GM21717 (cell line): ENCODE measurements at regions not wholly inside any gene's neighbourhood (a gene's known extent, or its start where the extent isn't known, plus 50 kb on each side); places are given as distances from the start of the nearest gene placed in this dataset.
"Not testable (repeated sequence)": the region's sequence is repeated elsewhere in the genome, so short reads cannot be mapped to it uniquely, and the experiment has no call there.

Experiments
- ATAC-seq: cut with Tn5 transposase; IDR thresholded peaks from one replicate; pipeline ENCODE4 v1.9.1; 2021; ENCODE audit warnings: mild to moderate bottlenecking, moderate library complexity; ENCODE audit not compliant: unreplicated experiment

GRCh38 chr6:40705354-40705753 is 118.2 kb upstream of the LRFN2 start:
- no peak for ATAC-seq

- no peak for ATAC-seq
These were observed 114.3 kb upstream of the LRFN2 start for GRCh38 chr6:40701352-40702007.

DNA sequence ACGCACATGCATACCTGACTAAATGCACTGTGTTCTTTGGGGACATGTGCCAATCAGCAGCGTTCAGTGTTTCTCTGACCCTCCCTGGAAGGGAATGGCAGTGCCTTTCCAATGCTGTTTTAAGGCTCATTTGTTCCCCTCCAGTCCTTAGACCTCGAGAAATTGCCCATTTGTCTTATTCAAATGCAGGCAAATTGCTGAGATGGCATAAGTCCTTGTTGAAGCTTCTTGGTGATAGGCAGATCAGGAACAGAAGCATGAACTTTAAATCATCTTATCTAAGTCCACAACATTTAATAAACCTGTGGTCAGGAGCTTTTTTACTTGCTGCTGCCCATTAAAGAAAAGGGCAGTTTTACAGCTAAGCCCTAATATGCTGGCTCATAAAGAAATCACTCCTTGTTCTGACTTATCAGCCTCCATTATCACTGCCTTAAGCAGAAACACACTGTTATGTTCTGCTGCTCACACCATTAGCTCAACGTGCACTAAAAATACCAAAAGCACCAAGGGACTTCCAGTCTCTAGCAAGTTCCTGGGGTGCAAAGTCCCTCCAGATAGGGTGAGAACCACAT is 112.9 kb upstream of the LRFN2 start:
- no peak for ATAC-seq

GRCh38 chr6:40695750-40696415 is 108.7 kb upstream of the LRFN2 start:
- ATAC-seq = no peak

DNA sequence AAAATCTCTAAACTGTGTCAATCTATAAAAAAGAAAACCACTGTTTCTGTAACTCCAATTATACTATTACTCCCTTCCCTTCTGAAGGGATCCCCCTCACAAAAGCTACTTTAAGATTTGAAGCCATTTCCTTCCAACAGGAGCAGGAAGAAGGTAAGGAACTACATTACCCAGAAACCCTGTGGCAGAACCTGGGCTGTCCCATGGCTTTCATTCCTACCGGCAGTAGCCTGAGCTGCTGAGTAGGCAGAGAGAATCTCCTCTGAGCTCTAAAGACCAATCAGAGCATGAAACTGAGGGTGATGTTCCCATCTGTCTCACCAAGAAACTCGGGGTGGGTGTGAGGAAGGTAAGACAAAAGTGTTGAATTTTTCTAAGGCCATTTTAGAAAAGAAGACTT is 108.0 kb upstream of the LRFN2 start:
- no peak for ATAC-seq

GRCh38 chr6:40693768-40694167 is 106.6 kb upstream of the LRFN2 start:
- ATAC-seq = no peak

DNA sequence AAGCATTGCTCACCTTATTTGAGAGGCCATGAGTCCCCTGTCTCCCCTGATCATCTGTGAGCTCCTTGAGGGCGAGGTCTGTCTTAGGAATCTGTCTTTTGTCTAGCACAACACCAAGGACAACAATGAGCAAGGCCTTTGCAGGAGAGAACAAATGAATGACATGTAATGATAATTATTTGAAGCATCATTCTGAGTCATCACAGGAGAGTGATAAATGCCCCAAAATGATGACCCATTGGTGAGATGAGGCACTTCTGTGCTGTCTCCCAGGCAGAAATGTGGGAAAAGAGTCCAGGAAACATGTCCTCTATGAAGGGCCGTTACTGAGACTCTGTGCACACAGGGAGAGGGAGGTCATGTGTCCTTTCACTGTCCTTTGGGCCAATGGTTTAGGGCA is 105.2 kb upstream of the LRFN2 start:
- no peak for ATAC-seq

GRCh38 chr6:40689185-40689584 is 102.0 kb upstream of the LRFN2 start:
- ATAC-seq = no peak

- ATAC-seq = no peak
These were observed 101.1 kb upstream of the LRFN2 start for GRCh38 chr6:40688214-40688761.

- ATAC-seq = no peak
These were observed 98.7 kb upstream of the LRFN2 start for GRCh38 chr6:40685862-40686261.

DNA sequence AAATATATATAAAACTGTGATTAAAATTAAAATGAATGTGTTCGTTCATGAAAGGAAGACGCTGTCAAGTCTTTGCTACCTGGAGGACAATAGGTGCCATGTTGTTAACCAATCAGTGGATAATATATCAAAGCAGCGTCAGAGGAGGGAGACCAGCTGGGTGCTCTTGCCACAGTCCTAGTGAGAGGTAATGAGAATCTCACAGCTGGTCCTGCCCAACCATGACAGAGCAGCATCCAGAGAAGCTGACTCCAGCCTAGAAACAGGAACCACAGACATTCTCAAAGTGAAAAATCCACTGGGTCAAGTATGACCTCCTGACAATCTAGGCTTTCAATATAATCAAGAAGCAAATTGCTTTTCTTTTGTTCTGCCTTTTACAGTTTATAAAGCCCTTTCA is 94.5 kb upstream of the LRFN2 start:
- ATAC-seq = no peak

DNA sequence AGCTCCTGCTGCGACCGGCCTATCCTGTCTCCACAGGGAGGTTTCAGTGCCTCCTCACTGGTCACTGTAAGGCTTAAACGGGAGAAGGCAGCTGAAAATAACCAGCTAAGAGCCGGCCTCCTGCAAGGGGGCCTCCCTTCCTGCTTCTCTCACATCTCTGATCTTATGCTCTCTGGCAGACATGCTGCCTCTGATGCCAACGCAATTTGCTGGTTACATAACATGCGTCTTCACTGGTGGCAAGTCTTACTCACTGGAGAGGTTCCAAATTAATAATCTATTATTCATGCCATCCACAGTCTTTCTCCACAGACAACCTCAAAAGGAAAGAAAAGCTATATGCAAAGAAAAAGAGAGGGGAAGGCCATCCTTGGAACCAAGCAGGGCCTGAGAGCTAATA is 91.8 kb upstream of the LRFN2 start:
- no peak for ATAC-seq

- ATAC-seq = no peak
These were observed 87.0 kb upstream of the LRFN2 start for GRCh38 chr6:40674170-40674569.

DNA sequence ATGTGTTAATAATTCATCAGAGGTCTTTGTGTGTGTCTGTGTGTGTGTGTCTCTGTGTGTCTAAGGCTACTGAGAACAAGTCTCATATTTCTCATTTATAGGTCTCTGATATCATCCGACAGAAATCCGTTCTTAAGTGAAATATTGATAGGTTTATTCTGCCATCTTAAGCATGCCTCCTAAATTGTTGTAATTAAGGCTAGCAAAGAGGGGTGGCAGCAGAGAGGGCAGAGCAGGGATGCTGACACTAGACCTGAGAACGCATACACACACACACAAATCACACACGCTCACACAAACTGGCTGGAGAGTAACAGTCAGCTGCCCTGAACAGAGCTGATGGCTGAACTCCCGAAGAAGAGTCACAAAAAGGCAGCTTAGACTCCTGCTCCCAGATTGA is 84.9 kb upstream of the LRFN2 start:
- ATAC-seq = no peak

- no peak for ATAC-seq
These were observed 84.5 kb upstream of the LRFN2 start for GRCh38 chr6:40671694-40672050.

DNA sequence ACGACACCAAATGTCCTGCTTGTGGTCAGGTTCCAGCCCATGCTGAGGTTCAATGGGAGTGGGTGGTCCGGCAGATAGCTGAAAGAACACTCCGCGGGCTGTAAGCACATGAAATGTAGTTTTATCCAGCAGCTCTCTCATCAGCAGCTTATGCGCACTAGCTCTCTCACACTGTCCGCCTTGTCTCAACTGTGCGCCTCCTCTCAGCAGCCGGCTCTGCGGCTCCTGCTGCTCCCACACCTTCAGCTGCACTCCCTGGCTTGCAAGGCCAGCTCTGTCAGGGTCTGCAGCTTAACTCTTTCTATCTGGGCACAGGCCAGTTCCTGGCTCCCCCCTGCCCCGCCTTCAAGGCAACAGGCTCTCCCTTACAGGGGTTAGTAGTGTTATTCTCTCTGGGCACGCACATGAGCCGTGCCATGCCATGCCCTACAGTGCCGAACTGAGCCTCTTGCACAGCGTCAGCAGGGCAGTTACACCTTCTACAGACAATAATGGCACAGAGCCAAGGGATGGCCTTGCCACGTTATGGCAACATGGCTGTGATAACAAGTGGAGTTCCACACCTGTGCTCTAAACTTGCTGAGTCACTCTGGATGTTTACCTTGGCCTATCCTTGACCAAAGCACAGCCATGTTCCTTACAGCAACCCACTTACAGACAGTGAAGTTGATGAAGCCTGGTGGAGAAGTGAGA is 84.0 kb upstream of the LRFN2 start:
- no peak for ATAC-seq

GRCh38 chr6:40669343-40669742 is 82.2 kb upstream of the LRFN2 start:
- ATAC-seq = no peak

DNA sequence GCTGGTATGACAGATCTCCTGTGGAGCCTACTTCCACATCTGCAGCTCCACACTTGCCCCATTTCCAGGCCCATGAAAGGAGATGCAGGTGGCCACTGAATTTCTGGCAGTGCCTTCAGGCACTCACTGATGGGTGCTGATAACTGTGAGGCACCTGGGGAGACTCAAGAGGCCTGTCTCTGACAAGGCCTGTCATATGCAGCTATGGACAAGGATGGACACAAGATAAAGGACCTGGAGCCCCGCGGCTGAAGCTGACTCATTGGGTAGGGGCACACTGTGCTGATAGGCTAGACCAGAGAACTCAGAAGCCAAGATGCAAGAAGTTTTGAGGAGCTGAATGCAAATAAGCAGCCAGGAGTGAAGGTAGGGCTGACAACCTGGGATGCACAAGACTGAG is 81.0 kb upstream of the LRFN2 start:
- no peak for ATAC-seq

GRCh38 chr6:40666530-40666929 is 79.4 kb upstream of the LRFN2 start:
- no peak for ATAC-seq

DNA sequence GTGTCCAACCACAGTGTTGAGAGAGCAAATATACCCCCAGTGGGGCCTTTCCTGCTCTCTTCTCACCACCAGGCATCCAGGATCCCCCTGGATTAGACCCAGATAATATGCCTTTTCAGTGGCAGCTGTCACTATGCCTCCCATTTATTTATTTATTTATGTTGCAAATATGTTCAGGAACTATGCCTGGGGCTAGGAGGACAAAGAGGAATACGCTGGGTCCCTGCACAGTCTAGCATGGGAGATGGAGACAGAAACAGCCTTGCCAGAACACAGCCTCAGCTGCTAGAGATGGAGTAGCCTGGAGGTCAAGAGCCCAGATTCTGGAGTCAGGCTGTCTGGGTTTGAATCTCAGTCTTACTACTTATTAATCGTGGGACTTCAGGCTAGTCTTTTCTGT is 74.6 kb upstream of the LRFN2 start:
- ATAC-seq = no peak

DNA sequence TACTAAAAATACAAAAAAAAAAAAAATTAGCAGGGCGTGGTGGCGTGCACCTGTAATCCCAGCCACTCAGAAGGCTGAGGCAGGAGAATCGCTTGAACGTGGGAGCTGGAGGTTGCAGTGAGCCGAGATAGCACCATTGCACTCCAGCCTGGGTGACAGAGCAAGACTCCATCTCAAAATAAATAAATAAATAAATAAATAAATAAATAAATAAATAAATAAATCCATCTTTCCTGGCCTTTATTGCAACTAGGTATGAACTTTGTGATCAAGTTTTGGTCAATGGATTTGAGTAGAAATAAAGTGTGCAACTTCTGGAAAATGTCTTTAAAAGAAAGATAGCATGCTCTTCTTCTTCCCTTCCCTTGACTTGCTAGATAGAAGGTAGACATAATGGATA is 69.6 kb upstream of the LRFN2 start:
- not testable (repeated sequence) for ATAC-seq

GRCh38 chr6:40654828-40655227 is 67.7 kb upstream of the LRFN2 start:
- no peak for ATAC-seq
